Endothelial cell of umbilical vein (primary cell): ENCODE measurements at regions not wholly inside any gene's neighbourhood (a gene's known extent, or its start where the extent isn't known, plus 50 kb on each side); places are given as distances from the start of the nearest gene placed in this dataset.

Experiments used
- BruUV-seq: library from RNA; stranded (reverse); fragments of 400-500 nt; replicated peaks from 2 replicates; lab custom pipeline; 2021; lab: Mats Ljungman, UMichigan
- CTCF ChIA-PET: fragments of 300-600, 350-600 bp; sonication (Branson Sonifier 250); formaldehyde crosslinking; loops from one replicate; lab custom pipeline; 2021; ENCODE audit warnings: antibody characterized with exemption, inconsistent platforms; lab: Charles Lee
- POLR2A ChIA-PET: fragments of 300-600, 350-600 bp; sonication (Branson Sonifier 250); formaldehyde crosslinking; loops from one replicate; lab custom pipeline; 2021; ENCODE audit warnings: antibody characterized with exemption, inconsistent platforms; lab: Charles Lee
- DNase-seq: peaks from one replicate; pipeline ENCODE4 v3.0.0-alpha.2; 2011; ENCODE audit warnings: low read depth, low spot score
- FAIRE-seq: peaks from 2 replicates; lab custom pipeline; 2011; peaks lifted over from hg19 to GRCh38; lab: Jason Lieb, UNC
- H2AFZ ChIP-seq: 2 replicates; pipeline ENCODE4 v1.6.0; 2012; ENCODE audit warnings: low read depth, low read length, control low read depth, inconsistent platforms
- H3K27ac ChIP-seq: 2 replicates; pipeline ENCODE4 v1.5.1; 2011; ENCODE audit warnings: low read depth, mild to moderate bottlenecking, control low read depth, low read length, moderate library complexity; ENCODE audit not compliant: insufficient read depth
- H3K27me3 ChIP-seq, 2 experiments: 2 replicates each; pipeline versions ENCODE4 v1.6.0 to v1.6.1; 2011; ENCODE audit warnings: low read length in 2 of 2, mixed read lengths in 1 of 2; ENCODE audit not compliant: control insufficient read depth in 2 of 2, insufficient read depth in 2 of 2
- H3K36me3 ChIP-seq, 2 experiments: 2 replicates in 1 of 2; 3 replicates in 1 of 2; pipeline ENCODE4 v1.5.1; 2011; ENCODE audit warnings: low read length in 2 of 2, mild to moderate bottlenecking in 1 of 2, moderate library complexity in 1 of 2; ENCODE audit not compliant: control insufficient read depth in 2 of 2, insufficient read depth in 2 of 2; ENCODE audit errors: extremely low read depth in 1 of 2
- H3K4me1 ChIP-seq: 3 replicates; pipeline ENCODE4 v1.5.1; 2011; ENCODE audit warnings: mild to moderate bottlenecking, low read length; ENCODE audit not compliant: control insufficient read depth, insufficient read depth; ENCODE audit errors: extremely low read depth
- H3K4me2 ChIP-seq: 2 replicates; pipeline ENCODE4 v1.6.1; 2011; ENCODE audit warnings: low read length, control low read depth, mixed read lengths; ENCODE audit not compliant: insufficient read depth
- H3K4me3 ChIP-seq, 3 experiments: fragments of 200-600 bp in 1 of 3; sonication (generic), shearing (Covaris generic) in 1 of 3; replicated peaks in 1 of 3; 2 replicates each; pipeline ENCODE4 v1.5.1; 2011 to 2016; ENCODE audit warnings: control low read depth in 3 of 3, low read length in 3 of 3, mild to moderate bottlenecking in 2 of 3, inconsistent platforms in 1 of 3, low read depth in 1 of 3, moderate library complexity in 1 of 3; ENCODE audit not compliant: insufficient read depth in 1 of 3
- H3K79me2 ChIP-seq: 2 replicates; pipeline ENCODE4 v1.6.0; 2012; ENCODE audit warnings: low read length, inconsistent platforms; ENCODE audit not compliant: control insufficient read depth, insufficient read depth
- H3K9ac ChIP-seq: replicated peaks from 2 replicates; pipeline ENCODE3; 2011; ENCODE audit warnings: low read length, control low read depth; ENCODE audit not compliant: insufficient read depth; ENCODE audit errors: extremely low read depth
- H3K9me1 ChIP-seq: replicated peaks from 3 replicates; pipeline ENCODE4 v1.6.0; 2011; ENCODE audit warnings: mild to moderate bottlenecking, low read length; ENCODE audit not compliant: control insufficient read depth, insufficient read depth; ENCODE audit errors: extremely low read depth
- H3K9me3 ChIP-seq: replicated peaks from 2 replicates; pipeline ENCODE4 v1.5.1; 2012; ENCODE audit warnings: low read length, inconsistent platforms; ENCODE audit not compliant: control insufficient read depth, insufficient read depth
- H4K20me1 ChIP-seq: replicated peaks from 2 replicates; pipeline ENCODE3; 2011; ENCODE audit warnings: mild to moderate bottlenecking, low read length; ENCODE audit not compliant: control insufficient read depth, insufficient read depth; ENCODE audit errors: extremely low read depth
- CTCF ChIP-seq, 2 donors: IDR thresholded peaks; 1 replicate in 1 of 2; 2 replicates in 1 of 2; pipeline ENCODE4 v1.5.1; 2011; ENCODE audit warnings: low read length in 2 of 2, mild to moderate bottlenecking in 2 of 2, moderate library complexity in 2 of 2, control low read depth in 1 of 2, inconsistent platforms in 1 of 2, low read depth in 1 of 2; ENCODE audit not compliant: insufficient read depth in 1 of 2; ENCODE audit errors: extremely low read depth in 1 of 2
- EZH2 ChIP-seq: IDR thresholded peaks from 2 replicates; pipeline ENCODE4 v1.6.1; 2012; ENCODE audit warnings: borderline replicate concordance, low read depth, mild to moderate bottlenecking, moderate library complexity, low read length, inconsistent platforms; ENCODE audit not compliant: severe bottlenecking
- FOS ChIP-seq: IDR thresholded peaks from 2 replicates; pipeline ENCODE4 v1.6.1; 2011; ENCODE audit warnings: mild to moderate bottlenecking, low read length, moderate library complexity, borderline replicate concordance; ENCODE audit not compliant: insufficient read depth
- GATA2 ChIP-seq: IDR thresholded peaks from 2 replicates; pipeline ENCODE4 v1.7.0; 2011; ENCODE audit warnings: low read depth, mild to moderate bottlenecking, moderate library complexity, mixed read lengths, low read length; ENCODE audit not compliant: insufficient read length, insufficient read depth
- JUN ChIP-seq: IDR thresholded peaks from 2 replicates; pipeline ENCODE4 v1.6.1; 2011; ENCODE audit warnings: borderline replicate concordance, low read depth; ENCODE audit not compliant: insufficient read length, insufficient read depth
- MAX ChIP-seq: IDR thresholded peaks from 2 replicates; pipeline ENCODE4 v1.6.1; 2011; ENCODE audit not compliant: insufficient read depth, insufficient read length
- MYC ChIP-seq: IDR thresholded peaks from one replicate; pipeline ENCODE4 v1.6.1; 2011; ENCODE audit warnings: mild to moderate bottlenecking, low read depth, low read length
- POLR2A ChIP-seq: IDR thresholded peaks from 2 replicates; pipeline ENCODE4 v1.6.1; 2012; ENCODE audit warnings: low read depth, mild to moderate bottlenecking, control low read depth, low read length
- POLR2AphosphoS5 ChIP-seq: IDR thresholded peaks from 2 replicates; pipeline ENCODE4 v1.6.1; 2012; ENCODE audit warnings: low read depth, mild to moderate bottlenecking, control low read depth, low read length, moderate library complexity; ENCODE audit not compliant: insufficient read depth
- dilution Hi-C: fragments of 300-500 bp; cut with MboI; formaldehyde crosslinking; loops from one replicate; pipeline ENCODE4 v1.15.0; 2019; ENCODE audit warnings: low sequenced_read_pairs; ENCODE audit not compliant: extremely low pct_ligation_motif_present
- intact Hi-C: fragments of 100-400 bp; cut with micrococcal nuclease; formaldehyde crosslinking; loops from one replicate; pipeline ENCODE4 v1.10.0; 2022

- Histone ChIP-seq H3K9me3 (peaks cover 1% of the 10 kb centered on the region), H3K4me1 (no peaks in the 10 kb centered on the region), H3K4me2 (no peak overlapping the region), H3K36me3 (no peaks in the 10 kb centered on the region), H3K4me3 (no peak overlapping the region), H2AFZ (no peak overlapping the region), H3K27ac (no peak overlapping the region), H3K9me1 (no peaks in the 10 kb centered on the region), H4K20me1 (no peaks in the 10 kb centered on the region), H3K9ac (no peak overlapping the region), H3K27me3 (no peaks in the 10 kb centered on the region), H3K79me2 (no peaks in the 10 kb centered on the region)
- TF ChIP-seq FOS (no peak), POLR2A (no peak), MAX (no peak), CTCF (IDR thresholded peaks at IDR 0.05; ENCODE audit: extremely low read depth in 1 of 2, insufficient read depth in 1 of 2, low read depth in 1 of 2, low read length in 2 of 2) (no peak), POLR2AphosphoS5 (no peak), JUN (no peak), EZH2 (no peak), MYC (no peak), GATA2 (no peak)
- ChIA-PET CTCF (no interaction called here), POLR2A (no interaction called here)
- no peak for DNase-seq
- no TSS peak for BruUV-seq
- dilution Hi-C loops (no loop called here), intact Hi-C loops (no loop called here)
- FAIRE-seq: no peak
These were observed 434.8 kb upstream of the HTR1E start for GRCh38 chr6:86502497-86502896.
